ENCODE measurements at regions not wholly inside any gene's neighbourhood (a gene's known extent, or its start where the extent isn't known, plus 50 kb on each side); places are given as distances from the start of the nearest gene placed in this dataset.

GRCh38 chr12:125573271-125573670 is 508.0 kb downstream of the AACS start:
- DNase-seq (ENCODE audit: low spot score), result no peak

- no peak for DNase-seq (ENCODE audit: low spot score)
Observed at GRCh38 chr12:125577334-125577733, 512.1 kb downstream of the AACS start.

- DNase-seq (ENCODE audit: low spot score), result no peak
Observed at GRCh38 chr12:125579916-125580315, 514.7 kb downstream of the AACS start.

GRCh38 chr12:125583071-125583470 is 517.8 kb downstream of the AACS start:
- DNase-seq (ENCODE audit: low spot score), result no peak

GRCh38 chr12:125586441-125586840 is 521.2 kb downstream of the AACS start:
- no peak for DNase-seq (ENCODE audit: low spot score)

- DNase-seq (ENCODE audit: low spot score), result no peak
Observed at GRCh38 chr12:125593269-125593668, 528.0 kb downstream of the AACS start.

- no peak for DNase-seq (ENCODE audit: low spot score)
Observed at GRCh38 chr12:125604976-125605375, 539.7 kb downstream of the AACS start.

GRCh38 chr12:125606312-125606711 is 541.1 kb downstream of the AACS start:
- DNase-seq (ENCODE audit: low spot score), result no peak

- DNase-seq (ENCODE audit: low spot score), result no peak
Observed at GRCh38 chr12:125610292-125610691, 545.1 kb downstream of the AACS start.

- no peak for DNase-seq (ENCODE audit: low spot score)
Observed at GRCh38 chr12:125610971-125611370, 545.7 kb downstream of the AACS start.

- DNase-seq (ENCODE audit: low spot score), result no peak
Observed at GRCh38 chr12:125614058-125614457, 548.8 kb downstream of the AACS start.

- DNase-seq (ENCODE audit: low spot score), result no peak
Observed at GRCh38 chr12:125619723-125620122, 554.5 kb downstream of the AACS start.

- no peak for DNase-seq (ENCODE audit: low spot score)
Observed at GRCh38 chr12:125633686-125634085, 568.5 kb downstream of the AACS start.

- no peak for DNase-seq (ENCODE audit: low spot score)
Observed at GRCh38 chr12:125634813-125635212, 569.6 kb downstream of the AACS start.

GRCh38 chr12:125639826-125640225 is 574.6 kb downstream of the AACS start:
- DNase-seq (ENCODE audit: low spot score), result no peak

- no peak for DNase-seq (ENCODE audit: low spot score)
Observed at GRCh38 chr12:125643055-125643454, 577.8 kb downstream of the AACS start.

GRCh38 chr12:125645724-125646123 is 580.5 kb downstream of the AACS start:
- DNase-seq (ENCODE audit: low spot score), result no peak

- DNase-seq (ENCODE audit: low spot score), result no peak
Observed at GRCh38 chr12:125650587-125650986, 585.4 kb downstream of the AACS start.

GRCh38 chr12:125651625-125652024 is 586.4 kb downstream of the AACS start:
- DNase-seq (ENCODE audit: low spot score), result no peak

- no peak for DNase-seq (ENCODE audit: low spot score)
Observed at GRCh38 chr12:125652681-125653080, 587.4 kb downstream of the AACS start.

- no peak for DNase-seq (ENCODE audit: low spot score)
Observed at GRCh38 chr12:125657681-125658080, 592.4 kb downstream of the AACS start.

- no peak for DNase-seq (ENCODE audit: low spot score)
Observed at GRCh38 chr12:125674554-125675338, 609.5 kb downstream of the AACS start.

GRCh38 chr12:125676366-125676765 is 611.1 kb downstream of the AACS start:
- DNase-seq (ENCODE audit: low spot score), result no peak

GRCh38 chr12:125677829-125678228 is 612.6 kb downstream of the AACS start:
- DNase-seq (ENCODE audit: low spot score), result no peak
